Neural progenitor cell (in vitro differentiated cells): ENCODE measurements at regions not wholly inside any gene's neighbourhood (a gene's known extent, or its start where the extent isn't known, plus 50 kb on each side); places are given as distances from the start of the nearest gene placed in this dataset.
"Not testable (repeated sequence)": the region's sequence is repeated elsewhere in the genome, so short reads cannot be mapped to it uniquely, and the experiment has no call there.

Source experiments
- DNase-seq: peaks from one replicate; pipeline ENCODE4 v3.0.0-alpha.2; 2016; ENCODE audit warnings: low spot score
- H2AFZ ChIP-seq: fragments of 200-600 bp; sonication (generic); replicated peaks from 2 replicates; pipeline ENCODE4 v1.6.1; 2016; ENCODE audit warnings: antibody characterized with exemption
- H3F3A ChIP-seq: fragments of 200-600 bp; sonication (generic); 2 replicates; pipeline ENCODE4 v1.6.1; 2016; ENCODE audit warnings: antibody characterized with exemption, low read depth
- H3K27ac ChIP-seq: fragments of 200-600 bp; sonication (generic); 2 replicates; pipeline ENCODE4 v1.5.1; 2016; ENCODE audit warnings: mild to moderate bottlenecking
- H3K27me3 ChIP-seq: fragments of 200-600 bp; sonication (generic); 2 replicates; pipeline ENCODE4 v1.6.1; 2016; ENCODE audit warnings: mild to moderate bottlenecking, moderate library complexity
- H3K36me3 ChIP-seq: fragments of 200-600 bp; sonication (generic); 2 replicates; pipeline ENCODE4 v1.5.1; 2016
- H3K4me1 ChIP-seq: fragments of 200-600 bp; sonication (generic); 2 replicates; pipeline ENCODE4 v1.6.1; 2016; ENCODE audit warnings: mixed run types
- H3K4me2 ChIP-seq: fragments of 200-600 bp; sonication (generic); 2 replicates; pipeline ENCODE4 v1.6.1; 2016
- H3K4me3 ChIP-seq: fragments of 200-600 bp; sonication (generic); 2 replicates; pipeline ENCODE4 v1.5.1; 2016
- H3K79me2 ChIP-seq: fragments of 200-600 bp; sonication (generic); 2 replicates; pipeline ENCODE4 v1.6.1; 2016; ENCODE audit warnings: low read depth
- H3K9ac ChIP-seq: fragments of 200-600 bp; sonication (generic); 2 replicates; pipeline ENCODE4 v1.6.1; 2016
- H3K9me3 ChIP-seq: fragments of 200-600 bp; sonication (generic); 2 replicates; pipeline ENCODE4 v1.5.1; 2016; ENCODE audit warnings: low read depth
- H4K20me1 ChIP-seq: fragments of 200-600 bp; sonication (generic); 2 replicates; pipeline ENCODE4 v1.6.1; 2016; ENCODE audit warnings: low read depth
- H3K27ac Mint-ChIP-seq: 3 replicates; pipeline ENCODE4 v1.8.0; 2021; ENCODE audit warnings: mixed read lengths
- H3K27me3 Mint-ChIP-seq: 2 replicates; pipeline ENCODE4 v1.8.0; 2022; ENCODE audit warnings: low read depth, mild to moderate bottlenecking, inconsistent platforms, moderate library complexity, mixed read lengths; ENCODE audit not compliant: insufficient read depth
- H3K36me3 Mint-ChIP-seq: 3 replicates; pipeline ENCODE4 v1.8.0; 2021; ENCODE audit warnings: mixed read lengths
- H3K4me1 Mint-ChIP-seq: 3 replicates; pipeline ENCODE4 v1.8.0; 2021; ENCODE audit warnings: mixed read lengths
- H3K4me3 Mint-ChIP-seq: 3 replicates; pipeline ENCODE4 v1.8.0; 2021; ENCODE audit warnings: mild to moderate bottlenecking, moderate library complexity, mixed read lengths
- H3K9me3 Mint-ChIP-seq: 3 replicates; pipeline ENCODE4 v1.8.0; 2020; ENCODE audit warnings: mixed read lengths
- EZH2 ChIP-seq: fragments of 200-600 bp; sonication (generic); IDR thresholded peaks from 2 replicates; pipeline ENCODE4 v1.6.1; 2017; ENCODE audit warnings: antibody characterized with exemption, mild to moderate bottlenecking, moderate library complexity
- EZH2phosphoT487 ChIP-seq: fragments of 200-600 bp; sonication (generic); IDR thresholded peaks from 2 replicates; pipeline ENCODE4 v1.6.1; 2017; ENCODE audit warnings: antibody characterized with exemption
- TF ChIP-seq, protein P1 (sequence below): fragments of 200-600 bp; sonication (generic); IDR thresholded peaks from 2 replicates; pipeline ENCODE4 v1.5.1; 2017; ENCODE audit warnings: antibody characterized with exemption, mild to moderate bottlenecking

DNA sequence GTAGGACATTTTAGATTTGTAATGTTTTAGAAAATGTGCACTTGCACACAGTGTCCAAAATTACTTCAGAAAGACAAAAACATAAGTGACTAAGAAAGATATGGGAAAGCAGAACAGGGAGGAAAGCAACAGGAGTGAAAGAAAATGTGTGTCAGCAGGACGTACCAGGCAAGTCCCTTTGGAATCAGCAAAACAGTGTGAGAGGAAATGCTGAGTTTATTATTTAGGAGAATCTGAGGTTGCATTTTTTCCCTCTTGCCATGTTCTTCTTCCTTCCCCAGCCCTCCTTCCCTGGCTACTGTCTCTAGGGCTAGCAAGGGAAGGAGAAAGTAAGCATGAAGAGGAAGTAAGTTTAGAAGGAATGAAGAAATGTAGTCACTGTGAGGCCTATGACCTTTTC is 67.7 kb upstream of the CD163 start:
- H3K27ac Mint-ChIP-seq = no peak overlapping the region
- Histone ChIP-seq H2AFZ (peak overlapping the region; percentile 13), H3K36me3 (no peaks in the 10 kb centered on the region), H3K27ac (no peak overlapping the region), H3K79me2 (no peaks in the 10 kb centered on the region), H3K9me3 (no peaks in the 10 kb centered on the region), H3K27me3 (no peaks in the 10 kb centered on the region), H3K4me2 (no peak overlapping the region), H3K9ac (no peak overlapping the region), H3K4me1 (no peaks in the 10 kb centered on the region), H4K20me1 (no peaks in the 10 kb centered on the region), H3K4me3 (no peak overlapping the region), H3F3A (no peaks in the 10 kb centered on the region)
- H3K4me3 Mint-ChIP-seq = no peak overlapping the region
- no peak for DNase-seq
- H3K36me3 Mint-ChIP-seq = no peaks in the 10 kb centered on the region
- TF ChIP-seq EZH2 (no peak), EZH2phosphoT487 (no peak)
- TF ChIP-seq, protein P1, sequence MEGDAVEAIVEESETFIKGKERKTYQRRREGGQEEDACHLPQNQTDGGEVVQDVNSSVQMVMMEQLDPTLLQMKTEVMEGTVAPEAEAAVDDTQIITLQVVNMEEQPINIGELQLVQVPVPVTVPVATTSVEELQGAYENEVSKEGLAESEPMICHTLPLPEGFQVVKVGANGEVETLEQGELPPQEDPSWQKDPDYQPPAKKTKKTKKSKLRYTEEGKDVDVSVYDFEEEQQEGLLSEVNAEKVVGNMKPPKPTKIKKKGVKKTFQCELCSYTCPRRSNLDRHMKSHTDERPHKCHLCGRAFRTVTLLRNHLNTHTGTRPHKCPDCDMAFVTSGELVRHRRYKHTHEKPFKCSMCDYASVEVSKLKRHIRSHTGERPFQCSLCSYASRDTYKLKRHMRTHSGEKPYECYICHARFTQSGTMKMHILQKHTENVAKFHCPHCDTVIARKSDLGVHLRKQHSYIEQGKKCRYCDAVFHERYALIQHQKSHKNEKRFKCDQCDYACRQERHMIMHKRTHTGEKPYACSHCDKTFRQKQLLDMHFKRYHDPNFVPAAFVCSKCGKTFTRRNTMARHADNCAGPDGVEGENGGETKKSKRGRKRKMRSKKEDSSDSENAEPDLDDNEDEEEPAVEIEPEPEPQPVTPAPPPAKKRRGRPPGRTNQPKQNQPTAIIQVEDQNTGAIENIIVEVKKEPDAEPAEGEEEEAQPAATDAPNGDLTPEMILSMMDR = no peak
- no peaks in the 10 kb centered on the region for H3K9me3 Mint-ChIP-seq
- H3K27me3 Mint-ChIP-seq = no peaks in the 10 kb centered on the region
- no peaks in the 10 kb centered on the region for H3K4me1 Mint-ChIP-seq

DNA sequence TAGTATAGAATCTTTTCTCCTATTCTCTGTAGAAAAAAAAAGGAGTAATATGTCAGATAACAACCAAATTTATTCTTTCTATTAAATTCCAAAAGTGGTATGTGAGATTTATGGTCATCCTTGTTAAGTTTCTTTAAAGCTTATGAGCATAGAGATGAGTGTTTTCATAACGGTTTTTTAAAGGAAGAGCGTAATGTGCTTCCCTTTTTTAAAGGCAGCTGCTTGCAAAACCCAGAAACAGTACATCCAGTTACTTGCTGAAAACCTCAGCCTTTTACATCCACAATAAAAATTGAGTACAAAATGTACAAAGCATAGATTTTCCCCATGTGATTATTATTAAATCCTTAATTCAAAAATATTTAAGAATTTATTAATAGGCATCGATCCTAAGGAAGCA is 53.6 kb upstream of the CD163 start:
- peaks cover 3% of the 10 kb centered on the region for H3K4me1 Mint-ChIP-seq
- no peak for DNase-seq
- H3K36me3 Mint-ChIP-seq = no peaks in the 10 kb centered on the region
- Histone ChIP-seq H3F3A (no peaks in the 10 kb centered on the region), H3K4me2 (no peak overlapping the region), H3K36me3 (no peaks in the 10 kb centered on the region), H3K4me1 (peaks cover 4% of the 10 kb centered on the region), H3K9ac (no peak overlapping the region), H3K4me3 (no peak overlapping the region), H2AFZ (no peak overlapping the region), H3K9me3 (no peaks in the 10 kb centered on the region), H4K20me1 (no peaks in the 10 kb centered on the region), H3K79me2 (no peaks in the 10 kb centered on the region), H3K27ac (no peak overlapping the region), H3K27me3 (no peaks in the 10 kb centered on the region)
- H3K27ac Mint-ChIP-seq = no peak overlapping the region
- no peak overlapping the region for H3K4me3 Mint-ChIP-seq
- TF ChIP-seq EZH2 = no peak
- TF ChIP-seq, protein P1 = no peak
- TF ChIP-seq EZH2phosphoT487 = no peak
- H3K27me3 Mint-ChIP-seq = peaks cover 4% of the 10 kb centered on the region
- H3K9me3 Mint-ChIP-seq = peaks cover 2% of the 10 kb centered on the region

DNA sequence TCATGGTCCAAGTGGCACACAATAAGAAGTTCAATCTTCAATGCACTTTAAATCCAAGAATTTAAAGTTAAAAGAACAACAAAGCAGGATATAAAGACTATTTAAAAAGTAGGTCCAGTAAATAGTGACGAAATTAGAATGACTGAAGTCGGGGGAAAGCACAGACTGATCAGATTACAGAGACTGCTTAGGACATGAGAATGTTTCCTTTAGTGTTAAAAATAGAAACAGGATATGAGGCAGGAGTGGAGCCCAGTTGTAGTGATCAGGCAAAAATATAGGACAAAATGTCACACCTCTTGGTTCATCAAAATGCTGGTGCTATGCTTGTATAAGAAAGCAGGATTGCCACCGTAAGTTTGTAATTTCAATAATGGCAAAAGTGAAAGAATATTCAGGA is 52.2 kb upstream of the CD163 start:
- H3K9me3 ChIP-seq = no peaks in the 10 kb centered on the region
- peak overlapping the region; percentile 86 for H2AFZ ChIP-seq
- H3K27ac Mint-ChIP-seq = no peak overlapping the region
- H3K79me2 ChIP-seq = no peaks in the 10 kb centered on the region
- no peak for DNase-seq
- H3K4me3 ChIP-seq = no peak overlapping the region
- no peaks in the 10 kb centered on the region for H3K27me3 ChIP-seq
- no peaks in the 10 kb centered on the region for H4K20me1 ChIP-seq
- peaks cover 4% of the 10 kb centered on the region for H3K4me1 ChIP-seq
- peaks cover 2% of the 10 kb centered on the region for H3K27me3 Mint-ChIP-seq
- H3K9me3 Mint-ChIP-seq = peaks cover 3% of the 10 kb centered on the region
- no peak for TF ChIP-seq EZH2
- no peak for TF ChIP-seq EZH2phosphoT487
- TF ChIP-seq, protein P1 = no peak
- no peak overlapping the region for H3K4me3 Mint-ChIP-seq
- peaks cover 3% of the 10 kb centered on the region for H3K4me1 Mint-ChIP-seq
- no peak overlapping the region for H3K9ac ChIP-seq
- no peak overlapping the region for H3K4me2 ChIP-seq
- no peaks in the 10 kb centered on the region for H3F3A ChIP-seq
- H3K36me3 ChIP-seq = no peaks in the 10 kb centered on the region
- H3K27ac ChIP-seq = no peak overlapping the region
- no peaks in the 10 kb centered on the region for H3K36me3 Mint-ChIP-seq

DNA sequence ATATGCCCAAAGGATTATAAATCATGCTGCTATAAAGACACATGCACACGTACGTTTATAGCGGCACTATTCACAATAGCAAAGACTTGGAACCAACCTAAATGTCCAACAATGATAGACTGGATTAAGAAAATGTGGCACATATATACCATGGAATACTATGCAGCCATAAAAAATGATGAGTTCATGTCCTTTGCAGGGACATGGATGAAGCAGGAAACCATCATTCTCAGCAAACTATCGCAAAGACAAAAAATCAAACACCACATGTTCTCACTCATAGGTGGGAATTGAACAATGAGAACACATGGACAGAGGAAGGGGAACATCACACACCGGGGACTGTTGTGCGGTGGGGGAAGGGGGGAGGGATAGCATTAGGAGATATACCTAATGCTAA is 51.3 kb upstream of the CD163 start:
- not testable (repeated sequence) for H3K4me3 Mint-ChIP-seq, H3K27me3 Mint-ChIP-seq, H3K79me2 ChIP-seq, H3K36me3 ChIP-seq, H3K27ac Mint-ChIP-seq, H3K4me1 Mint-ChIP-seq, H3K9me3 ChIP-seq, H4K20me1 ChIP-seq, H2AFZ ChIP-seq, H3K4me1 ChIP-seq, H3K9me3 Mint-ChIP-seq, H3K27ac ChIP-seq, H3F3A ChIP-seq, DNase-seq, H3K4me2 ChIP-seq, H3K27me3 ChIP-seq, H3K9ac ChIP-seq, H3K36me3 Mint-ChIP-seq, H3K4me3 ChIP-seq
